ENCODE measurements at regions not wholly inside any gene's neighbourhood (a gene's known extent, or its start where the extent isn't known, plus 50 kb on each side); places are given as distances from the start of the nearest gene placed in this dataset.
"Not testable (repeated sequence)": the region's sequence is repeated elsewhere in the genome, so short reads cannot be mapped to it uniquely, and the experiment has no call there.

DNA sequence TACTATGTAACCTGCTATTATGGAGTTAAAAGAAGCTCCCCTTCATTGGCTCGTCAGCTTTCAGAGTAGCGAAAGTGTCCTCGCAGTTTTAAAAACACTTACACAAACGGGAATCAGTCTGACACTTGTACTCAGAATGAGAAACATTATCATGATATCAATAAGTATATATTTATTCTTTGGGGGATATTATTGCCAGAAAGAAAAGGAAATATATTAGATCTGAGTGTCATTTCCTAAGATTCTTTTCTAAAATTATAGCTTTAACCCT, 584.5 kb downstream of the ZEB2 start:
- DNase-seq (ENCODE audit: low read depth in 4 of 4, low spot score in 1 of 4), result no peak

DNA sequence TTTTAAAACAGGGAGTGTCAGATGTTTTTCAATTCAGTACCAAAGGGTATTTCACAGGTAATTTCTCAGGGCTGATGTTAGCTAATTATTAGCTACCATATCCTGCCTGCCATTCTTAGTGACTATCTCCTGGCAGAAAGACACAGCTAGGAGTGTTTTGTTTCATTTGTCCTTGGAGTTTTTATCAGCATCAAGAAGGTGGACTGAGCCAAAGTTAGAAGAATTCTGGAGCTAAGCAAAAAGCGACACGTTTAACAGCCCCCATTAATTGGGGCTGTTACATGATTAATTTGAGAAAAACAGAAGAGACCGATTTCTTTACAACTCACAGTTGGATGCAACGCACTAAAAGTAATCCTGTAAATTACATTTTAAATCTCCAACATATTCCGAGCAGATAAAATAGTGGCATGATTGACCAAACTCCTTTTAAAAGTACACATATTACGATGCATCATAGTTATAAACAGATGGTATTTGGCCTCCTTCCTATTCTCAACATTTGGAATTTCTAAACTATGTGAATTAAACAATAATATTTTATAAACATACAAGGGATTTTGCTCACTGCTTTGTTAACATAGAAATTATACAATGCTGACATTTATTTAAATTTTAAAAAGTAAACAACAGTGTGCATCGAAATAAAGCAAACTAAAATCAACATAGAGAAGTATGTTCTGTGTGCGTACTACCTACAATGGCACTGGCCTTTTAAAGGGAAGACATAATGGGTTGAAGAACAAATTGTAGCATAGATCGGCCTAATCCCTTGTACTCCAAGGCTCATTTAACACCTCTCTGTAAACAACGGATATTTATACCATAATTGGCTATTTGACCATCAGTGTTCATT, 585.1 kb downstream of the ZEB2 start:
- no peak for DNase-seq (ENCODE audit: low read depth in 4 of 4, low spot score in 1 of 4)

DNA sequence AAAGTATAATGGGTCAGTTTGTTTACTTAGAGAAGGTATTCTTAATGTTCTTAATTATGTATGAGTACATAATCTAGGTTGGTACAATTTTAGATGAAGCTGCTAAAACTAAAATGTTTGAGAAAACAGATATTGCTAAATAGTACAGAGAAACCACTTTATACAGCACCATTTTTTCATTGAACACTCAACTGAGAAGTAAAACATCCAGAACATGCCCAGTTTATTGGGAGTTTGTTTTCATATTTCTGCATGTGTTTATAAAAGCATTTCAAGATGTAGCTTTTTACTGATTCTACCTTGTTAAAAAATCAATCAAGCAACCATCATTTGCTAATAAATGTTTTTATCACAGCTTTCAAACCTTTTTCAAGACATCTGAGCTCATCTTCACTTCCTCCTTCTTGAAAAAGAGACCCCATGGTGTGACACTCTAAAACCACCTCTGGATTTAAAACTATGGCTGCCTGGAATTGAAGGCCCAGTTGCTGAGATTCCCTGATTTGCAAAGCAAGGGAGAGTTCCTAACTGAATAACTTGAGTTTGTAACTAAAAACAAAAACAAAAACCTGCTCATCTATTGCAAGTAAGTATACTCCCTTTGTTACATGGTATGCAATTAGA, 585.9 kb downstream of the ZEB2 start:
- DNase-seq (ENCODE audit: low read depth in 4 of 4, low spot score in 1 of 4), result no peak

DNA sequence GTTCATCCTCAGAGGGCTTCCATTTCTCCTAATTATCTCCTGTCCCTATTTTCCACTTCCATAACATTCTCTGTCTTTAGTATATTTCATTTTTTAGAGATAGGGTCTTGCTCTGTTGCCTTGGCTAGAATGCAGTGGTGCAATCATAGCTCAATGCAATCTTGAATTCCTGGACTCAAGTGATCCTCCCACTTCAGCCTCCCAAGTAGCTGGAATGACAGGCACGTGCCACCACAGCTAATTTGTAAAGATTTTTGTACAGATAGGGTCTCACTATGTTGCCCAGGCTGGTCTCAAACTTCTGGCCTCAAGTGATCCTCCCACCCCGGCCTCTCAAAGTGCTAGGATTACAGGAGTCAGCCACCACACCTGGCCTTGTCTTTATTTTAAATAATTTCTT, 589.0 kb downstream of the ZEB2 start:
- no peak for DNase-seq (ENCODE audit: low read depth in 4 of 4, low spot score in 1 of 4)

DNA sequence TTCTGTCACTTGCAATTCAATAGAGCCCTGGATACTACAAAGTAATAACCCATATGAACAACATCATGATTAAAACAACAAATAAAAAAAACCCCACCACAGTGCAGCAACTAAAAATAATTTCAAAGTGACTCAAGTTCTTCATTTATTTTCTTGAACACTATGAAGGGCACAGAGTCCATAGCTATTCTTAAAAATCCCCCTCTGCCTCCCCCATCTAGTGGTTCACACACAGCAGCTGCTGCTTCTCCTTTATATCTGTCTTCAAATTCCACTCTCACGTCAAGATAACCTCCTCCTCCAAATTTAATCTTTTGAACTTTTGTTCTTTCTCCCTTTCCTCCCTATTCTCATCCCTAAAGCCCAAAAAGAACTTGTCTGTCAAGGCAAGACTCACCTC, 591.3 kb downstream of the ZEB2 start:
- DNase-seq (ENCODE audit: low read depth in 4 of 4, low spot score in 1 of 4), result no peak

DNA sequence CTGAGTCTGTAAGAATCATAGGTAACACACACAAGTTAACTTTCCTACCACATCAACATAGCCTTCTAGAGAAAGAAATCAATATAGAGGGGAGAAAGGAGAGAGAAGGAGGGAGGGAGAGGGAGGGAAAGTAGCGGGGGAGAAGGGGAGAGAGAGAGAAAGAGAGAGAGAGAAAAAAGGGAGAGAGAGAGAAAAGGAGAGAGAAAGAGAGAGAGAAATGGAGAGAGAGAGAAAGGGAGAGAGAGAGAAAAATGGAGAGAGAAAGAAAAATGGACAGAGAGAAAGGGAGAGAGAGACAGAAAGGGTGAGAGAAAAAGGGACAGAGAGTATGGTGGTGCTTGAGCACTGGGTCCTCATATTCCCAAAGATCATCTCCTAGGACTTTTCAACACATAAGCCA, 591.7 kb downstream of the ZEB2 start:
- no peak for DNase-seq (ENCODE audit: low read depth in 4 of 4, low spot score in 1 of 4)

DNA sequence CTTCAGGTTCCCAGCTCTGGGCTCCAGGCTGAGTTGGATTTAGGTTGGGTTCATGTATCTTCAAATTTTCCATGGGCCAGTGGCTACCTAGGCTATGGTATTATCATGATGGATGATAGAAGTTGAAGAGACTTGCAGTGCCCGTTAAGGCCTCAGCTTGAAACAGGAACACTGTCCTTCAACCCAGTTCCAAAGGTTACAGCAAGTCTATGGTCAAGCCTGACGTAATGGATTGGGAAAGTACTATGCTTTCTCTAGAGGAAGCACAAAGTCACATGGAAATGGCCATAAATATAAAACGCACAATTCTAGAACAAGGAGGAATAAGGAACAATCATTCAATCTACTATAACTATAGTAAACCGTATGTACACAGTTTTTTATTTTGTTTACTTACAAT, 593.2 kb downstream of the ZEB2 start:
- DNase-seq (ENCODE audit: low read depth in 4 of 4, low spot score in 1 of 4), result no peak

DNA sequence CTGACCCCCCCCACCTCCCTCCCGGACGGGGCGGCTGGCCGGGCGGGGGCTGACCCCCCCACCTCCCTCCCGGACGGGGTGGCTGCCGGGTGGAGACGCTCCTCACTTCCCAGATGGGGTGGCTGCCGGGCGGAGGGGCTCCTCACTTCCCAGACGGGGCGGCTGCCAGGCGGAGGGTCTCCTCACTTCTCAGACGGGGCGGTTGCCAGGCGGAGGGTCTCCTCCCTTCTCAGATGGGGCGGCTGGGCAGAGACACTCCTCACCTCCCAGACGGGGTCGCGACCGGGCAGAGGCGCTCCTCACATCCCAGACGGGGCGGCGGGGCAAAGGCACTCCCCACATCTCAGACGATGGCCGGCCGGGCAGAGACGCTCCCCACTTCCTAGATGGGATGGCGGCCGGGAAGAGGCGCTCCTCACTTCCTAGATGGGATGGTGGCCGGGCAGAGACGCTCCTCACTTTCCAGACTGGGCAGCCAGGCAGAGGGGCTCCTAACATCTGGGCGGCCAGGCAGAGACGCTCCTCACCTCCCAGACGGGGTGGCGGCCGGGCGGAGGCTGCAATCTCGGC, 597.6 kb downstream of the ZEB2 start:
- not testable (repeated sequence) for DNase-seq (ENCODE audit: low read depth in 4 of 4, low spot score in 1 of 4)

DNA sequence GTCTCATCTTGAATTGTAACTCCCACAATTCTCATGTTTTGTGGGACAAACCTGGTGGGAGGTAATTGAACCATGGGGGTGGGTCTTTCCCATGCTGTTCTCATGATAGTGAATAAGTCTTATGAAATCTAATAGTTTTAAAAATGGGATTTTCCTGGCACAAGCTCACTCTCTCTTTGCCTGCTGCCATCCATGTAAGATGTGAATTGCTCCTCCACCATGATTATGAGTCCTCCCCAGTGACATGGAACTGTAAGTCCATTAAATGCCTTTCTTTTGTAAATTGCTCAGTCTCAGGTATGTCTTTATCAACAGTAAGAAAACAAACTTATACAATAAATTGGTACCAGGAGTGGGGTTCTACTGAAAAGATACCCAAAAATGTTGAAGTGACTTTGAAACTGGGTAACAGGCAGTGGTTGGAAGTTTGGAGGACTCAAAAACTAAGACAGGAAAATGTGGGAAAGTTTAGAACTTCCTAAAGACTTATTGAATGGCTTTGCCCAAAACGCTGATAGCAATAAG, 601.4 kb downstream of the ZEB2 start:
- DNase-seq (ENCODE audit: low read depth in 4 of 4, low spot score in 1 of 4), result no peak

DNA sequence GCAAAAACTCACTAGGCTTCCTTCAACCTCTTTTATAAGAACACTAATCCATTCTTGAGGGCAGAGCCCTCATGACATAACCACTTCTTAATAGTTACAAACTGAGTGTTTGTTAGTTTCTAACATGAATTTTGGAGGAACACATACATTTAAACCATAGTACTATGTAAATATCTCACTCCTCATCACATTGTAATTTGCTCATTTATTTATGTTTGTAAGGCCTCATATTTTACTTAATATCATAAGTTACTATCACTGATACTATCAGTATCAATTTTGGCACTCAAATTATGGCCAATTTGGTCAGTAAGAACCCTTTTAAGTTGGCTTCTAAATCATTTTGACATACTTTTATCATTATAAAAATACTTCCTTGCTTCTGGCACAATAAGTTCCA, 603.1 kb downstream of the ZEB2 start:
- no peak for DNase-seq (ENCODE audit: low read depth in 4 of 4, low spot score in 1 of 4)

DNA sequence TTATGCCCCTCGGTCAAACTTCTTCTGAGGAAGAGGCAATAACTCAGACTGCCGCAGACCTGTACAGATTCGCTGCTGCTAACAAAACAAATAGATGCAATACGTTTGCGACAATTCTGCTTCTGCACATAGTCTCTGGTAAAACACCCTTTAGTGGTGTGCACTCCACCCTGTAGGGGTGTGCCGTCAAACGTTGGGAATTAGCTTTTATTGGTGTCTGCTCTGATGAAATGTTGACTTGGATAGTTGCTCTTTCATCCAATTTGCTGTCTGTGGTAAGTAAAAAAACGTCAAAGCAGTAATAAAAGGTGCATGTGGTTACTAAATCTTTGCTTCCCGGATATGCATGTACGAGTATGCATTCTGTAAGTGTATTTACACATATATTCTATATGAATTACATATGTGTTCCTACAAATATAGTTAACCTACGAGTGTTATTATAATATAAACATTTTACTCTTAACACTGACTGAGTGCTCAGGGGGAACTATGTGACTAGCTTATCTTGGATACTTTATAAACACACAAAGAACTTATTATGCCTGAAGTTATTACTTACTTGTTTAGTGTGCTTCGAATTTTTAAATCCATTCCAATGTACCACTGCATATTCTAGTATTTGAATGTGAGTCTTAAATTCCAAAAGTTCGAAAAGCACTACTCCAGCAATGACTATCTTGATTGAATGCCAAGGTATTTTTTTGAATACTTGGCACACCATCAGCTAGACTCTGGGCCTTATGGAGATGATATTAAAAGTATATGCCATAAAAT, 610.2 kb downstream of the ZEB2 start:
- DNase-seq (ENCODE audit: low read depth in 4 of 4, low spot score in 1 of 4), result no peak

DNA sequence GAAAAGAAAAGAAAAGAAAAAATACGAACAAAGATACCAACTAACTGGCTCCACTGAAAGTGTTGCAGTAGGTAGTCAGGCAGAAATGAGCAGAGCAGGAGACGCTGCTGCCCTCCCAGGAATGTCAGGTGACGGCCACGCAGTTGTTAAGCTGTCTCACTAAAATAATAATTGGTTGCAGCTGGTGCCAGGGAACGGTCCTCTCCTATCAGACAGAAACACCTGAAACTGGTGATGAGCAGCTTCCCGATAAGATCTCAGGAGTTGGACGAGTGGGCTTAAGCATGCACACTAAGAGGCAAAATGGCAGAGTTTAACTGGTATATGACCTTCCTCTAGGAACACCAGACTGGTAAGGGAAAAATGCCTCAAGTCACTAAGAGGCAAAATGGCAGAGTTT, 611.1 kb downstream of the ZEB2 start:
- no peak for DNase-seq (ENCODE audit: low read depth in 4 of 4, low spot score in 1 of 4)

DNA sequence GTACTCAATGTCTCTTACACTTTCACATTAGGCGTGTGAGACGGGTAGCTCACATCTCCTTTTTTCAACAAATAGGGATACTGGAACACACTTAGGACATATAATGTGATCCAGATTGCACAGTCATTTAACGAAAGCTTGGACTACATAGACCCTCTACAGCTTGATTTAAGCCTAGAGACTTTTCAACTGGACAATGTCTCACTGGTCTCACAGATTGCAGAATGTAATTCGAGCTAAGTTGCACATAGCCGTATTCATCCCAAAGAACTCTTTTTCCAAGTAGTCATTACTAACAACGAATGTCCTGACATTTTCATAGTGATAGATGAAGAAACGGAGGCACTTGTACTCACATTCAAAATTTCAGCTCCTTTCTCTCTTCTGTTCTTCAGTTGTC, 612.1 kb downstream of the ZEB2 start:
- no peak for DNase-seq (ENCODE audit: low read depth in 4 of 4, low spot score in 1 of 4)

DNA sequence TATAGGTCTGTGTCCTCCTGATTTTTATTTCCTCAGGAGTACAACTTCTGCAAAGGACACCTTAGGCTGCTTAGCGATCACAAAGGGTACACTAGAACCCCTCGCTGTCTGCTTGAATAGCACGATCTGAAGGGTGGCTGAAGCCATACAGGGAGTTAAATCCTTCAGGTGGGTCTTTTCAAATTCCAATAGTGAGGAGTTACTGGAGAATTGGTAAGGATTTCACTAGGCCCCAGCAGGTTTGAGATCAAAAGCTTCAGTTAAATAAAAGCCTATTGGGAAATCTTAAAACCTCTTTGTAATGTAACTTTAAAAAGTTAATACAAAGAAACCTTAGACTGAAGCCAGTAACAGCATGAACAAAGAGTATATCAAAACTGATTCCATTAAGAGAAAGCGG, 613.1 kb downstream of the ZEB2 start:
- DNase-seq (ENCODE audit: low read depth in 4 of 4, low spot score in 1 of 4), result no peak

DNA sequence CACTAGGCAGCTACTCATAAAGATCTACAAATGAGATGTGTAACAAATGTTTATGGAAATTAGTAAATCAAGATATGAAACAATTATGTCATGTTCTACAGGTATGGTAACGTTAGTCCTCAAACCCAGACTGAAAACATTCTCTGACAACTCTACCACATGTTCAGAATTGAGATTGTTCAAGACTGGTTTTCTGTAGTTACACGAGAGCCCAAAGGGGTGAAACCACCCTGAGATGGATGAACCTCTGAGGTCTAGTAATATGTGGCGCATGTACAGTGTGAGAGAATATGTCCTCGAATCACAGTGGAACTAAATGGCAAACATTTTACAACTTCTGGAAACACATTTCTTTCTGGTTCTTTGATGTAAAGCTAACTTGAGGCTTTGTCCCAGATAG, 614.3 kb downstream of the ZEB2 start:
- DNase-seq (ENCODE audit: low read depth in 4 of 4, low spot score in 1 of 4), result no peak

DNA sequence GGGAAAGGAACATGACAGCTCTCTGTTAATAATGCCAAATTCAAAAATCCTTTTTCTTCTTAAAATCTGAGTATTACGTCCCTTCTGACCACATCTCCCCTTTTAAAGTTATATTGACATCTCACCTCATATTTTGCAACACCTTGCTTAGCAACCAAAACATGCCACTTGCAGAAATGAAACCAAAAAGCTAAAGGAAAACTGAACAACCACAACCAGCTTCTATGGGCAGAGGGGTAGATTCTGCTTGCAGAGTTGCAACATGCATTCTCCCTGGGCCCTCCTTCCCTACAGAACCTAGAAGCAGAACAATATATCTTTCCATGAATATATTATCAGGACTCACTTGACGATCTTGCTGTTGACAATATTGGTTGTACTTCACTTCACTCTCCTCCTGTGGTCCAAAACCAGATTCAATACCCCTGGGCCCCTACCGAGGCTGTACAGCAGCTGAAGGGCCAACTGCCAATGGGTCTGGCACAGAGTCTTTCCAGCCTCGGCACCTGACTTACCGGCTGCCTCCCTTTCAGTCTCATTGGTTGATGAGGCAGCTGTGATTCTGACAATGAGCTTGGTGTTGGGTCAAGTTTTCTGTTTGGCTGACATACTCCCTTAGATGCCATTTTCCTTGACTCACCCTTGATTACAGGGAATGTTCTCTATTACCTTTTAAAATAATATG, 616.6 kb downstream of the ZEB2 start:
- no peak for DNase-seq (ENCODE audit: low read depth in 4 of 4, low spot score in 1 of 4)

DNA sequence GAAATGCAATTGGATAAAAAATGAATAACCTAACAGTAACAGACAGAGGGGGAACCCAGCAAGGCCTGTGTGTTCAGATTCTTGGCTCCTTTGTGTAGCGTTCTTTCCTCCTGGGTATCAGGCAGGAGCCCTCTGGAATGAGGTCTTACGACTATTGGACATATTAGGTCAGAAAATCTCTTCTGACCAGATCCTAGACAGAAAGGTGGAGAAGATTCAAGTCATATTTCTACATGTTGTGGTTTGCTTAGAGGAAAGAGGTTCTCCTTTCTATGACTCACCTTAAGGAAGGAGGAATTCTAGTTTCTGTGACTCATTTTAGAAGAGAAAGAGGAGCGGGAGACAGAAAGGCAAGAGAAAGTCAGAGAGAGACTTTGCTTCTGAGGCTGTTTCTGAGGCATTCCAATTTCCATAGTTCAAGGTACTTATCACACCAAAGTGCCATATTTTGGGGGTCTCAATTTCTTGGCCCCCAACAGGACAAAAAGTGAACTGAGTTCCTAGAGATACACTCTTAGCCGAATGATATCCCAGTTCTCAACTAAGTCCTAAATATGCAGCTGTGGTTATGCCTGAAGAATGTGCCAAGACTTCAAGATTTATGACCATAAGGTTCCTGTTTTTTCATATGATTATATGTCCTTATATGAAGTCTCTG, 618.6 kb downstream of the ZEB2 start:
- DNase-seq (ENCODE audit: low read depth in 4 of 4, low spot score in 1 of 4), result no peak

DNA sequence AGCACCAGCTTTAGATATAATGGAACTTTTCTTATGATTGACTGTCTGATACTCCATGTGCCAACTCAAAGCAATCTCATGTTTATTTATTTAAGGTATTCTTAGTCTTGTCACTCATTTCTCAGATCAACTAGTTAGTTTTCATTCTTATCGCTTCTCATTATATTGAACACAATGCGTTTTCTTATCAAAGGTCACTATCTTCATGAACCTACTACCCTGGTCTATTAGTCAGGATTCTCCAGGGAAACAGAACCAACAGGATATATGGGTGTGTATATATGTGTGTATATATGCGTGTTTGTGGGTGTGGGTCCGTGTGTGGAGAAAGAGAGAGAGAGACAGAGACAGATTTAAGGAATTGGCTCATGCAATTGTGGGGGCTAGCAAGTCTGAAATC, 619.9 kb downstream of the ZEB2 start:
- no peak for DNase-seq (ENCODE audit: low read depth in 4 of 4, low spot score in 1 of 4)

DNA sequence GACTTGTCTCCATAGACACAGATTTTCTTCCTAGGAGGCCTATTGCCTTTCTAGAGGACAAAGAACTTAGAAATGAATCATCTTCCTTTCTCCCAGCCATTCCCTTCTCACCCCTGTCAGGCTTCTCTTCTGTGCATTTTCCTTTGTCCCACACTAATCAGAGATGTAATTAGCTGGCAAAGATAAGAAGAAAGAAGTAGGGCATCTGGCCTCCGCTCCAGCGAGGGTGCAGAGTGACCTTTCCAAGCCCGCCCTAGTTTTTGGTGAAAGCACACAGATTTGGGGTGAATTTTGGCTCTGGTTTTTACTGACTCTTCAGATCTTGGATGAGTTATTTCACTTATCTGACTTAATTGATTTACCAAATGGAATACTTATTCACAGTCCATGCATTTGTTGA, 626.5 kb downstream of the ZEB2 start:
- no peak for DNase-seq (ENCODE audit: low read depth in 4 of 4, low spot score in 1 of 4)

DNA sequence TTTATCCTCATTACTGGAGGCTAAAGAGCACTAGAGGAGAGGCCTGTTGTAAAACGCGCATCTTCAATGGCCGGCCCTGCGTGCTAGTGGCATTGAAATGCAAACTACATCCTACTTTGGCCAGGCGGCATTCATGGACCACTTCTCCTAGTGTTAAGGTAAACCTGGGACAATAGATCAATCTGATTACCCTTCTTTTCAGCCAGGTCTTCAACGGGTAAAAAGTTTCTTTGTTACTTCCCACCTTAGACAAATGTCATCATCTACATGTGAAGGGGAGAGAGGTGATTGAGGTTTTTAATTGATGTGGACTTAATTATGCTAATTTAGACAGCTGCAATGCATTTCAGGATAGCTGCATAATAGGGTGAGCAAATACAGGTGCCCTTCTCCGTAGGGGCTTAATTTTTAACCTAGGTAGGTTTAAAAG, 628.0 kb downstream of the ZEB2 start:
- DNase-seq (ENCODE audit: low read depth in 4 of 4, low spot score in 1 of 4), result no peak

DNA sequence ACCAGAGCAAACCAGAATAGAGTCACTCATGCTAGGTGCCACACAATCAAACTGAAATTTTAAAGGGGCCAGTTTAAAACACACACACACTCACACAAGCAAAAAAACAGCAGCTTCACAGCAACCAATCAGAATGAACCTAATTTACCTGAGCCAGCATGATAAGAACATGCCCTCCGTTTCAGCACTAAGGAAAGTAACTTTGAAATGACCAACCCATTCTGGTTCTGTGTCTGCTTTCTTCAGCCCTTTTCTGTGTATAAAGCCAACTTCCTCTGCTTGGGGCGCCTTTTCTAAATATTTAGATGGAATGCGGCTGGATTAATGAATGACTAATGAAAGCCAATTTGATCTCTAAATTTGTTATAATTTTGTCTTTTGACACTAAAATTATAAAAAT, 629.1 kb downstream of the ZEB2 start:
- no peak for DNase-seq (ENCODE audit: low read depth in 4 of 4, low spot score in 1 of 4)
